ENCODE measurements at regions not wholly inside any gene's neighbourhood (a gene's known extent, or its start where the extent isn't known, plus 50 kb on each side); places are given as distances from the start of the nearest gene placed in this dataset.

GRCh38 chr15:87219650-87220615 lies 1036.6 kb downstream of the NTRK3 start:
- DNase-seq, result no peak

- DNase-seq, result no peak
These were observed 1041.4 kb downstream of the NTRK3 start for GRCh38 chr15:87215100-87215499.

- DNase-seq, result no peak
These were observed 1042.9 kb downstream of the NTRK3 start for GRCh38 chr15:87213626-87214025.

- no peak for DNase-seq
These were observed 1044.5 kb downstream of the NTRK3 start for GRCh38 chr15:87212041-87212440.

GRCh38 chr15:87211547-87211946 lies 1045.0 kb downstream of the NTRK3 start:
- no peak for DNase-seq

- DNase-seq, result no peak
These were observed 1046.4 kb downstream of the NTRK3 start for GRCh38 chr15:87209891-87210689.

- no peak for DNase-seq
These were observed 1048.5 kb downstream of the NTRK3 start for GRCh38 chr15:87207990-87208580.

- no peak for DNase-seq
These were observed 1049.3 kb downstream of the NTRK3 start for GRCh38 chr15:87207251-87207650.

GRCh38 chr15:87201986-87202385 lies 1054.6 kb downstream of the NTRK3 start:
- DNase-seq, result no peak

GRCh38 chr15:87200149-87200548 lies 1056.4 kb downstream of the NTRK3 start:
- no peak for DNase-seq

GRCh38 chr15:87197981-87198380 lies 1058.6 kb downstream of the NTRK3 start:
- no peak for DNase-seq

GRCh38 chr15:87196498-87196897 lies 1060.0 kb downstream of the NTRK3 start:
- no peak for DNase-seq

- DNase-seq, result no peak
These were observed 1063.1 kb downstream of the NTRK3 start for GRCh38 chr15:87193481-87193880.

GRCh38 chr15:87167706-87168105 lies 1088.0 kb downstream of the AGBL1 start:
- no peak for DNase-seq

GRCh38 chr15:87167055-87167454 lies 1087.4 kb downstream of the AGBL1 start:
- no peak for DNase-seq

GRCh38 chr15:87155771-87156170 lies 1076.1 kb downstream of the AGBL1 start:
- no peak for DNase-seq

- no peak for DNase-seq
These were observed 1075.1 kb downstream of the AGBL1 start for GRCh38 chr15:87154761-87155160.

GRCh38 chr15:87151202-87151748 lies 1071.6 kb downstream of the AGBL1 start:
- no peak for DNase-seq

- no peak for DNase-seq
These were observed 1066.0 kb downstream of the AGBL1 start for GRCh38 chr15:87145696-87146095.

- DNase-seq, result no peak
These were observed 1065.1 kb downstream of the AGBL1 start for GRCh38 chr15:87144775-87145174.

- DNase-seq, result no peak
These were observed 1062.4 kb downstream of the AGBL1 start for GRCh38 chr15:87142096-87142495.

- DNase-seq, result no peak
These were observed 1055.4 kb downstream of the AGBL1 start for GRCh38 chr15:87135109-87135508.

GRCh38 chr15:87133704-87134103 lies 1054.0 kb downstream of the AGBL1 start:
- DNase-seq, result no peak
